Esophagus muscularis mucosa (tissue), 3 donors: ENCODE measurements at regions not wholly inside any gene's neighbourhood (a gene's known extent, or its start where the extent isn't known, plus 50 kb on each side); places are given as distances from the start of the nearest gene placed in this dataset.

Source experiments
- CTCF ChIP-seq, 3 experiments: fragments of 200-600 bp in 2 of 3; fragments of 450-650 bp in 1 of 3; sonication (generic) in 2 of 3; IDR thresholded peaks; one replicate each; pipeline ENCODE4 v1.5.1; 2017 to 2019; ENCODE audit warnings: antibody characterized with exemption in 3 of 3, mild to moderate bottlenecking in 2 of 3, moderate library complexity in 1 of 3
- EP300 ChIP-seq: sonication (generic); formaldehyde crosslinking; IDR thresholded peaks from one replicate; pipeline ENCODE4 v1.6.1; 2017; ENCODE audit warnings: antibody characterized with exemption

GRCh38 chr5:3098821-3099220 lies 347.3 kb upstream of the IRX2 start:
- no peak for TF ChIP-seq EP300
- TF ChIP-seq CTCF (IDR thresholded peaks at IDR 0.05), result no peak
